ENCODE measurements at regions not wholly inside any gene's neighbourhood (a gene's known extent, or its start where the extent isn't known, plus 50 kb on each side); places are given as distances from the start of the nearest gene placed in this dataset.

DNA sequence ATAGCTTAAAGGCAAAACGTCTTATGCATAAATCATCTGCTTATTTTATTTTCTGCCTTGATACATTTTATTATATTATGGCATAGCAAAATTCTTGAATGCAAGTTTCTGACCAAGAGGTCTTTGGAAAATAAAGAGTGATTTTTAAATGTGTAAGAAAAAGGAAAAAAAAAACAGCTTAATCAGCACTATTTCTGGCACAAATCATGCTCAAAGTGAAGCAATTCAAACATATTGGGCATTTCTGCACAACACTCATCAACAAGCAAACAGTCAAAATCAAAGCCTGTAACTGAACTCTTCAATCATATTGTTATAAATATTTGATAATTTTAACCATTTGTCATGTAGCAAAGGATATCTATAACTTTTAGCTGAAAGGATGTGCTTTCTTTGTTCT lies 250.9 kb downstream of the PTPRC start:
- H3K4me3 ChIP-seq: no peak overlapping the region
- H3K4me1 ChIP-seq: no peaks in the 10 kb centered on the region
- intact Hi-C loops (cut with DNase I): no loop called here
- DNase-seq (ENCODE audit: extremely low spot score): no peak
- no peaks in the 10 kb centered on the region for H3K27me3 ChIP-seq
- 80% methylated on average over 1 of the region's 1 CpG for WGBS
- TF ChIP-seq POLR2AphosphoS5 (IDR thresholded peaks at IDR 0.05) (no peak), EP300 (IDR thresholded peaks at IDR 0.05) (no peak)
- TF ChIP-seq, protein P1, sequence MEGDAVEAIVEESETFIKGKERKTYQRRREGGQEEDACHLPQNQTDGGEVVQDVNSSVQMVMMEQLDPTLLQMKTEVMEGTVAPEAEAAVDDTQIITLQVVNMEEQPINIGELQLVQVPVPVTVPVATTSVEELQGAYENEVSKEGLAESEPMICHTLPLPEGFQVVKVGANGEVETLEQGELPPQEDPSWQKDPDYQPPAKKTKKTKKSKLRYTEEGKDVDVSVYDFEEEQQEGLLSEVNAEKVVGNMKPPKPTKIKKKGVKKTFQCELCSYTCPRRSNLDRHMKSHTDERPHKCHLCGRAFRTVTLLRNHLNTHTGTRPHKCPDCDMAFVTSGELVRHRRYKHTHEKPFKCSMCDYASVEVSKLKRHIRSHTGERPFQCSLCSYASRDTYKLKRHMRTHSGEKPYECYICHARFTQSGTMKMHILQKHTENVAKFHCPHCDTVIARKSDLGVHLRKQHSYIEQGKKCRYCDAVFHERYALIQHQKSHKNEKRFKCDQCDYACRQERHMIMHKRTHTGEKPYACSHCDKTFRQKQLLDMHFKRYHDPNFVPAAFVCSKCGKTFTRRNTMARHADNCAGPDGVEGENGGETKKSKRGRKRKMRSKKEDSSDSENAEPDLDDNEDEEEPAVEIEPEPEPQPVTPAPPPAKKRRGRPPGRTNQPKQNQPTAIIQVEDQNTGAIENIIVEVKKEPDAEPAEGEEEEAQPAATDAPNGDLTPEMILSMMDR (IDR thresholded peaks at IDR 0.05): no peak
- H3K27ac ChIP-seq (replicated peaks in 1 of 4): no peak overlapping the region
- no peaks in the 10 kb centered on the region for H3K9me3 ChIP-seq
- no peaks in the 10 kb centered on the region for H3K36me3 ChIP-seq

DNA sequence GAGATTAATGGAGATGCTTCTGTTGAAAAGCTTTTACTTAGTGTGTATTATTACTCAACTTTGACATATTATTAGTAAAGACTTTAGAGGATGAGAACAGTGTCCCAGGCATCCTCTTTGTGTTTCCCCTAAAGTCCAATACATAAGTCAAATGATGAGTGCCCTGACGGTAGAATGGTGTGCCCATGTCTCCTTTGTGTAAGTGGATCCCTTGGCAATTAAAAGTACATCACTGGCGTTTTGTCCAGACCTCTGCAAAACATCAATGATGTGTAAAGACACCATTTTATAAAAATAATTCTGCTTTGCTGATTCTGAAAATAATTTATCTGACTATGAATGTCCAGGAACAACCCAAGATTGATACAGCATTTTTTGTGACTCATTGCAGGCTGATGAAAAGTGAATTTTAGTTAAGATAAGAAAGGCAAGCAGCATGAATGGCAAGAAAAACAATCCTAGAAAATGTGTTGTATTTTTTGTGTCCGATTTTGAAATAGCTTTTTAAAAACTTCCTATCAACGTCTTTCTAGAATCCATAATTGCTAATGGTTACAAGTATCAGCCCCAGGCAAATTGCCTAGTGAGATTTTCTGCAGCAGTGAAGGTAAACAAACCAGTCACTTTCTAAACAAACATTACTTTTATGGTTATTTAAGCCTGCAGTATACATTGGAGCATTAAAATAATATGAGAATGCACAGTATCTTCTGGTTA lies 251.5 kb downstream of the PTPRC start:
- Histone ChIP-seq H3K27me3 (no peaks in the 10 kb centered on the region), H3K4me1 (no peaks in the 10 kb centered on the region), H3K4me3 (no peak overlapping the region), H3K36me3 (no peaks in the 10 kb centered on the region), H3K9me3 (no peaks in the 10 kb centered on the region), H3K27ac (replicated peaks in 1 of 4) (no peak overlapping the region)
- WGBS: 75% methylated on average over 4 of the region's 4 CpGs
- DNase-seq (ENCODE audit: extremely low spot score): no peak
- TF ChIP-seq, protein P1 (IDR thresholded peaks at IDR 0.05): no peak
- no peak for TF ChIP-seq POLR2AphosphoS5 (IDR thresholded peaks at IDR 0.05)
- TF ChIP-seq POLR2A (IDR thresholded peaks at IDR 0.05; ENCODE audit: low read depth): no peak
- no peak for TF ChIP-seq EP300 (IDR thresholded peaks at IDR 0.05)
- intact Hi-C loops (cut with DNase I): no loop called here

DNA sequence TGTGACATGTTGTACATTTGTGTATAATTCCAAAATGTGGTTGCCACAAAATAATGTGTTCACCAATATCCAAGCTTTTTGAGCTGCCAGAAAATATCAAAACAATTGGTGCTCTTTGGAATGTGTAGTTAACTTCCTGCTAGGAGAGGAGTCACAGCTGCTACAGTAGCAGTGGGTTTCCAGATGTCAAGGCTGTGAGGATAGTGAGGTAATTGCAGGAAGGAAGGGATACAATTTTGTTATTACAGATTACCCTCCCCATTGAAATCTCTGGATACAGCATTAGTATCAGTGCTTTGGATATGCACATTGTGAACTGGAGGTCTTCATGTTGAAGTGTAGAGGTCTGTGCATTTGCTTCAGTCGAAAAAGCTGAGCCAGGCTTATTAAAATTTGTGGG lies 253.2 kb downstream of the PTPRC start:
- Histone ChIP-seq H3K4me1 (no peaks in the 10 kb centered on the region), H3K36me3 (no peaks in the 10 kb centered on the region), H3K4me3 (no peak overlapping the region), H3K27me3 (no peaks in the 10 kb centered on the region), H3K9me3 (no peaks in the 10 kb centered on the region), H3K27ac (replicated peaks in 1 of 4) (no peak overlapping the region)
- 64% methylated on average over 1 of the region's 1 CpG for WGBS
- DNase-seq (ENCODE audit: extremely low spot score): no peak
- TF ChIP-seq POLR2A (IDR thresholded peaks at IDR 0.05; ENCODE audit: low read depth) (no peak), EP300 (IDR thresholded peaks at IDR 0.05) (no peak), POLR2AphosphoS5 (IDR thresholded peaks at IDR 0.05) (no peak)
- TF ChIP-seq, protein P1 (IDR thresholded peaks at IDR 0.05): no peak
- intact Hi-C loops (cut with DNase I): no loop called here

DNA sequence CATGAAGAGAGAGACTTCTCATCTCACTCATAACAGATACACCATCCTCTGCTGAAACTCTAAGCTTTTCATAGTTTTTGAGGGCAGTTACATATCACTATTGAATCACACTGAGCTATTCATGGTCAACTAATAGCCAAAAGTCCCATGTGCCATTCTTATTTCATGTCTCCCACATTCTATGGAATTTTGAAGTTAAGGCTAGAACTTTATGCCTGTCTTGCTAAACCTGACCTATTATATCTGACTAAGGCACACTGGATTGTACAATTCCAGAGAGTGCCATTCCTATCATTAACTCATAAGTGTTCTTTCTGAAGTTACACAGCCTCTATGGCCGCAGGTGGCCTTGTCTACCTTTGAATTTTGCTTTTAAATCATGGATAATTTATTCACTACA lies 254.3 kb downstream of the PTPRC start:
- H3K27me3 ChIP-seq: no peaks in the 10 kb centered on the region
- H3K4me1 ChIP-seq: no peaks in the 10 kb centered on the region
- H3K4me3 ChIP-seq: no peak overlapping the region
- TF ChIP-seq, protein P1 (IDR thresholded peaks at IDR 0.05): no peak
- TF ChIP-seq POLR2AphosphoS5 (IDR thresholded peaks at IDR 0.05) (no peak), EP300 (IDR thresholded peaks at IDR 0.05) (no peak), POLR2A (IDR thresholded peaks at IDR 0.05; ENCODE audit: low read depth) (no peak)
- intact Hi-C loops (cut with DNase I): no loop called here
- no peaks in the 10 kb centered on the region for H3K36me3 ChIP-seq
- 100% methylated on average over 1 of the region's 1 CpG for WGBS
- DNase-seq (ENCODE audit: extremely low spot score): no peak
- H3K27ac ChIP-seq (replicated peaks in 1 of 4): no peak overlapping the region
- H3K9me3 ChIP-seq: no peaks in the 10 kb centered on the region
